HL-60 (cell line): ENCODE measurements at regions not wholly inside any gene's neighbourhood (a gene's known extent, or its start where the extent isn't known, plus 50 kb on each side); places are given as distances from the start of the nearest gene placed in this dataset.

Experiments used
- DNase-seq, 2 experiments: peaks; one replicate each; pipeline ENCODE4 v3.0.0-alpha.2; 2010 to 2020; ENCODE audit warnings: low read depth in 1 of 2, low spot score in 1 of 2
- H3K27ac ChIP-seq: fragments of 250-450 bp; sonication (Bioruptor Pico); replicated peaks from 2 replicates; pipeline ENCODE4 v1.5.1; 2020; ENCODE audit warnings: mild to moderate bottlenecking, moderate library complexity
- H3K27me3 ChIP-seq: fragments of 250-450 bp; sonication (Bioruptor Pico); 2 replicates; pipeline ENCODE4 v1.5.1; 2021; ENCODE audit warnings: mild to moderate bottlenecking, moderate library complexity; ENCODE audit not compliant: insufficient read depth, poor library complexity, severe bottlenecking
- H3K4me3 ChIP-seq: replicated peaks from 2 replicates; pipeline ENCODE4 v1.5.1; 2011; ENCODE audit warnings: mild to moderate bottlenecking, control low read depth, low read length; ENCODE audit not compliant: insufficient read depth
- GABPA ChIP-seq: IDR thresholded peaks from 2 replicates; pipeline ENCODE4 v1.6.1; 2012; ENCODE audit warnings: low read depth
- POLR2AphosphoS5 ChIP-seq: IDR thresholded peaks from 2 replicates; pipeline ENCODE4 v1.6.1; 2012; ENCODE audit warnings: low read depth
- SPI1 ChIP-seq: IDR thresholded peaks from 2 replicates; pipeline ENCODE4 v1.6.1; 2012; ENCODE audit warnings: low read depth, mild to moderate bottlenecking, borderline replicate concordance
- TF ChIP-seq, protein P1 (sequence below): IDR thresholded peaks from one replicate; pipeline ENCODE4 v1.5.1; 2011; ENCODE audit warnings: low read length, control low read depth, inconsistent platforms; ENCODE audit not compliant: insufficient read depth
- TF ChIP-seq, protein P2 (sequence below): IDR thresholded peaks from 2 replicates; pipeline ENCODE4 v1.6.1; 2012; ENCODE audit warnings: low read depth; ENCODE audit not compliant: insufficient replicate concordance

- no peak overlapping the region for H3K27ac ChIP-seq
- H3K4me3 ChIP-seq, result no peak overlapping the region
- no peak for DNase-seq
- H3K27me3 ChIP-seq, result no peaks in the 10 kb centered on the region
- no peak for TF ChIP-seq POLR2AphosphoS5
Measured at GRCh38 chr12:87171356-87171755, 857.8 kb downstream of the C12orf50 start.

GRCh38 chr12:87169010-87169409 is 860.2 kb downstream of the C12orf50 start:
- Histone ChIP-seq H3K4me3 (no peak overlapping the region), H3K27me3 (no peaks in the 10 kb centered on the region), H3K27ac (no peak overlapping the region)
- TF ChIP-seq, protein P1, sequence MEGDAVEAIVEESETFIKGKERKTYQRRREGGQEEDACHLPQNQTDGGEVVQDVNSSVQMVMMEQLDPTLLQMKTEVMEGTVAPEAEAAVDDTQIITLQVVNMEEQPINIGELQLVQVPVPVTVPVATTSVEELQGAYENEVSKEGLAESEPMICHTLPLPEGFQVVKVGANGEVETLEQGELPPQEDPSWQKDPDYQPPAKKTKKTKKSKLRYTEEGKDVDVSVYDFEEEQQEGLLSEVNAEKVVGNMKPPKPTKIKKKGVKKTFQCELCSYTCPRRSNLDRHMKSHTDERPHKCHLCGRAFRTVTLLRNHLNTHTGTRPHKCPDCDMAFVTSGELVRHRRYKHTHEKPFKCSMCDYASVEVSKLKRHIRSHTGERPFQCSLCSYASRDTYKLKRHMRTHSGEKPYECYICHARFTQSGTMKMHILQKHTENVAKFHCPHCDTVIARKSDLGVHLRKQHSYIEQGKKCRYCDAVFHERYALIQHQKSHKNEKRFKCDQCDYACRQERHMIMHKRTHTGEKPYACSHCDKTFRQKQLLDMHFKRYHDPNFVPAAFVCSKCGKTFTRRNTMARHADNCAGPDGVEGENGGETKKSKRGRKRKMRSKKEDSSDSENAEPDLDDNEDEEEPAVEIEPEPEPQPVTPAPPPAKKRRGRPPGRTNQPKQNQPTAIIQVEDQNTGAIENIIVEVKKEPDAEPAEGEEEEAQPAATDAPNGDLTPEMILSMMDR, result no peak
- no peak for TF ChIP-seq POLR2AphosphoS5
- TF ChIP-seq, protein P2, sequence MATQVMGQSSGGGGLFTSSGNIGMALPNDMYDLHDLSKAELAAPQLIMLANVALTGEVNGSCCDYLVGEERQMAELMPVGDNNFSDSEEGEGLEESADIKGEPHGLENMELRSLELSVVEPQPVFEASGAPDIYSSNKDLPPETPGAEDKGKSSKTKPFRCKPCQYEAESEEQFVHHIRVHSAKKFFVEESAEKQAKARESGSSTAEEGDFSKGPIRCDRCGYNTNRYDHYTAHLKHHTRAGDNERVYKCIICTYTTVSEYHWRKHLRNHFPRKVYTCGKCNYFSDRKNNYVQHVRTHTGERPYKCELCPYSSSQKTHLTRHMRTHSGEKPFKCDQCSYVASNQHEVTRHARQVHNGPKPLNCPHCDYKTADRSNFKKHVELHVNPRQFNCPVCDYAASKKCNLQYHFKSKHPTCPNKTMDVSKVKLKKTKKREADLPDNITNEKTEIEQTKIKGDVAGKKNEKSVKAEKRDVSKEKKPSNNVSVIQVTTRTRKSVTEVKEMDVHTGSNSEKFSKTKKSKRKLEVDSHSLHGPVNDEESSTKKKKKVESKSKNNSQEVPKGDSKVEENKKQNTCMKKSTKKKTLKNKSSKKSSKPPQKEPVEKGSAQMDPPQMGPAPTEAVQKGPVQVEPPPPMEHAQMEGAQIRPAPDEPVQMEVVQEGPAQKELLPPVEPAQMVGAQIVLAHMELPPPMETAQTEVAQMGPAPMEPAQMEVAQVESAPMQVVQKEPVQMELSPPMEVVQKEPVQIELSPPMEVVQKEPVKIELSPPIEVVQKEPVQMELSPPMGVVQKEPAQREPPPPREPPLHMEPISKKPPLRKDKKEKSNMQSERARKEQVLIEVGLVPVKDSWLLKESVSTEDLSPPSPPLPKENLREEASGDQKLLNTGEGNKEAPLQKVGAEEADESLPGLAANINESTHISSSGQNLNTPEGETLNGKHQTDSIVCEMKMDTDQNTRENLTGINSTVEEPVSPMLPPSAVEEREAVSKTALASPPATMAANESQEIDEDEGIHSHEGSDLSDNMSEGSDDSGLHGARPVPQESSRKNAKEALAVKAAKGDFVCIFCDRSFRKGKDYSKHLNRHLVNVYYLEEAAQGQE, result no peak
- no peak for DNase-seq

GRCh38 chr12:87165733-87166375 is 863.3 kb downstream of the C12orf50 start:
- Histone ChIP-seq H3K4me3 (no peak overlapping the region), H3K27ac (no peak overlapping the region), H3K27me3 (no peaks in the 10 kb centered on the region)
- no peak for DNase-seq
- TF ChIP-seq SPI1 (no peak), POLR2AphosphoS5 (no peak)
- TF ChIP-seq, protein P1, result no peak

- Histone ChIP-seq H3K4me3 (no peak overlapping the region), H3K27me3 (no peaks in the 10 kb centered on the region), H3K27ac (no peak overlapping the region)
- TF ChIP-seq GABPA (no peak), SPI1 (no peak)
- no peak for DNase-seq
Measured at GRCh38 chr12:87163122-87163521, 866.1 kb downstream of the C12orf50 start.

DNA sequence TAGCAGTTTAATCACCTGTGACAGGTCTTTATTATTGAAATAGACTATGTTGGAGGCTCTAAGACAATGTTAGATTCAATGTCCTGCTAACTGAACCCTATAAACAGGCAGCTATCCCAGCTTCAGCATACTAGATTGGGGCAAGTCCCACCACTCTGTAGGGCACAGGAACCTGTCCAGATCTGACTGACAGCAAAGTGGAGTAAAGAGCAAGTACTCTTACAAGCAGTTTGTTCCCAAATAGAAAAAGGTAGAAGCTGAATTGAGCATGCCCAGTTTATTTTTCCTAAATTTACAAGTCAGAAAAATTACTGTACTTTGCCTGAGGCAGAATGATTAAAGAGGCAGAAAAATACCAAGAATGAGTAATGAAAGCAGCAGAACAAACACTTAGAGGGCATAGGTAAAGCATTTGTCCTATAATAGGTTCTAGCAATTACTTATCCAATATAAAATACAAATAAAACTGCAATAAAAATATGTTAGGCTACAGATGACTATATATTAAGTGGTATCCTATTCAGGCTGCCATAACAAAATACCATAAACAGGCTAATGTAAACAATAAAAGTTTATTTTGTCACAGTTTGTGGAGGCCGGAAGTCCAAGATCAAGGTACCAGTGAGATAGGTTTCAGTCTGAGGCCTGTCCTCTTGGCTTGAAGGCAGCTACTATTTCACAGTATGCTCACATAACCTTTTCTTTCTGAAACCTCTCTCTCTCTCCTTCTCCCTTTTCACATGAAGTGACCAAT is 868.2 kb downstream of the C12orf50 start:
- H3K27me3 ChIP-seq, result no peaks in the 10 kb centered on the region
- H3K27ac ChIP-seq, result no peak overlapping the region
- no peak for DNase-seq
- TF ChIP-seq POLR2AphosphoS5, result no peak
- TF ChIP-seq, protein P2, result no peak
- TF ChIP-seq SPI1, result no peak
- TF ChIP-seq, protein P1, result no peak
- TF ChIP-seq GABPA, result no peak
- H3K4me3 ChIP-seq, result no peak overlapping the region
